Vagina (tissue), 2 donors: ENCODE measurements at regions not wholly inside any gene's neighbourhood (a gene's known extent, or its start where the extent isn't known, plus 50 kb on each side); places are given as distances from the start of the nearest gene placed in this dataset.

Experiments used
- CTCF ChIP-seq, 3 experiments: fragments of 450-650 bp in 2 of 3; fragments of 200-600 bp in 1 of 3; sonication (generic) in 1 of 3; IDR thresholded peaks; one replicate each; pipeline ENCODE4 v1.5.1; 2017 to 2019; ENCODE audit warnings: antibody characterized with exemption in 3 of 3, mild to moderate bottlenecking in 2 of 3, moderate library complexity in 2 of 3
- POLR2A ChIP-seq, 2 donors: fragments of 450-650 bp; IDR thresholded peaks; one replicate each; pipeline ENCODE4 v1.6.1; 2017; ENCODE audit warnings: antibody characterized with exemption in 2 of 2, mild to moderate bottlenecking in 2 of 2, moderate library complexity in 2 of 2

GRCh38 chr1:222326710-222327036 is 221.2 kb downstream of the HHIPL2 start:
- TF ChIP-seq CTCF (IDR thresholded peaks at IDR 0.05) (no peak), POLR2A (IDR thresholded peaks at IDR 0.05) (no peak)
